Glomerular visceral epithelial cell (primary cell): ENCODE measurements at regions not wholly inside any gene's neighbourhood (a gene's known extent, or its start where the extent isn't known, plus 50 kb on each side); places are given as distances from the start of the nearest gene placed in this dataset.
"Not testable (repeated sequence)": the region's sequence is repeated elsewhere in the genome, so short reads cannot be mapped to it uniquely, and the experiment has no call there.

Experiments
- DNase-seq: peaks from one replicate; pipeline ENCODE4 v3.0.0-alpha.2; 2016; ENCODE audit errors: extremely low spot score

DNA sequence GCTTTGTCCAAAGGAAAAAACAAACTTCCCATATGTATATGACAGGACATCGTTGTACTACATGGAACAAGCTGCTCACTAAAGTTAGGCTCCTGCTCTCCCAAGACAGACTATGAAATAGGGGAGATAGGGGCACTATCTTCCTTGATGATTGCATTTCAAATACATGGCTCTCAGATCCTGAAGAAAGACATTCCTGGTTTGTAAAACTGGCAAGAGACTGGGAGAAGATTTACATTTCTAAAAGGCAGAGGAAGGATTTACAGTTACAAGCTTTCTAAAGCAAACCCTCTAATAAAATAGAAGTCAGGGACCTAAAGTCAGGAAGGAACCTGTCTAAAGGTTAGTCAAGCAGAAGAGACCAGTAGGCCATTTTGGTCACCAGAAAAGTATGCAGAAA lies 103.7 kb downstream of the SLC17A6 start:
- no peak for DNase-seq

- DNase-seq = not testable (repeated sequence)
These were observed 97.4 kb downstream of the SLC17A6 start for GRCh38 chr11:22435582-22435981.

GRCh38 chr11:22433517-22433916 lies 95.3 kb downstream of the SLC17A6 start:
- no peak for DNase-seq

DNA sequence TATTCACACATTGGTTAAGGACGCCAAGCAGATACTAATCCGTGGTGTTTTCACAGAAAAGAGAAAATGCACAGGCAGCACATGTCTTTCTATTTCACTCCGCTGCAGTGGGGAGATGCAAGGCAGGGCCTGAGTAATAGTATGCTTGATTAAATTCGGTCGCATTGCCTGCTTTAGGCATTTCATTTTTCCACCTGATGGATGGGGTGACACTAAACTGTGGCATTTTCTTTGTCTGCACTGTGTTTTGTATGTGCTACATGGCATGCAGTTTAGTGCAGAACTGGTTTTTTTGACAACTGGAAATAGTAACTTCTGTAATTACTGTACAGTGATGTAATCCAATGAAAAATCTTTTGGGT lies 94.9 kb downstream of the SLC17A6 start:
- DNase-seq = no peak

- no peak for DNase-seq
These were observed 94.3 kb downstream of the SLC17A6 start for GRCh38 chr11:22432291-22433093.

DNA sequence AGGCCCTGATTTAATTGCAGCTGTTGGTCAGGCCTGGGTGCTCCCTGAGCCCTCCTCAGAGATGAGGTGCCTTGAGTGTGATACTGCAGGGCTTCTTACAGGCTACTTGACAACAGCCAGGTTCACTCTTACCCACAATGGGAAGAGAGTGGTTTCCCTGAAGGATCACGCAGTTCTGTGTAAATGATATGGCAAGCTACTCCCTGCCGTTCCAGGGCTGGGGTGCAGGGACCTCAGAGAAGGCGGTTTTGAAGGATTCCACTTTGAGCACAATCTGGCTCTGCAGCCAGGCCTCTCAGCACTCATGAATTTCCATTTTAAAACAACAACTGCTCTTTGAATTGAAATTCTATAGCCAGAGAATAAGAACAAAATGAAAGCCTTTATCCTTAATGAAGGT lies 92.9 kb downstream of the SLC17A6 start:
- DNase-seq = no peak

GRCh38 chr11:22430639-22431038 lies 92.5 kb downstream of the SLC17A6 start:
- DNase-seq = no peak

- DNase-seq = no peak
These were observed 92.0 kb downstream of the SLC17A6 start for GRCh38 chr11:22430141-22430541.
